Body of pancreas (tissue), 4 donors: ENCODE measurements at regions not wholly inside any gene's neighbourhood (a gene's known extent, or its start where the extent isn't known, plus 50 kb on each side); places are given as distances from the start of the nearest gene placed in this dataset.

Experiments used
- ATAC-seq: fragments of 150-250 bp; one replicate; pipeline ENCODE4 v1.9.1; 2016
- DNase-seq, 4 donors: peaks; one replicate each; pipeline ENCODE4 v3.0.0-alpha.2; 2019
- H3K27ac ChIP-seq, 4 donors: fragments of 200-600 bp; sonication (generic); 1 replicate in 3 of 4; 2 replicates in 1 of 4; pipeline versions ENCODE4 v1.5.1 to v1.6.1; 2016 to 2019; ENCODE audit warnings: mild to moderate bottlenecking in 1 of 4, mixed read lengths in 1 of 4, moderate library complexity in 1 of 4
- H3K27me3 ChIP-seq, 2 donors: fragments of 200-600 bp; sonication (generic); one replicate each; pipeline ENCODE4 v1.6.0; 2016; ENCODE audit warnings: mild to moderate bottlenecking in 1 of 2
- H3K36me3 ChIP-seq, 2 donors: fragments of 200-600 bp; sonication (generic); replicated peaks in 1 of 2; 2 replicates each; pipeline ENCODE4 v1.5.1; 2016; ENCODE audit warnings: low read depth in 2 of 2; ENCODE audit not compliant: insufficient read depth in 1 of 2
- H3K4me1 ChIP-seq: fragments of 200-600 bp; sonication (generic); one replicate; pipeline ENCODE4 v1.6.0; 2016
- H3K4me3 ChIP-seq, 2 donors: fragments of 200-600 bp; sonication (generic); 1 replicate in 1 of 2; 2 replicates in 1 of 2; pipeline ENCODE4 v1.5.1; 2016 to 2019
- H3K9me3 ChIP-seq, 3 donors: fragments of 200-600 bp; sonication (generic); 1 replicate in 2 of 3; 2 replicates in 1 of 3; pipeline ENCODE4 v1.5.1; 2016
- POLR2A ChIP-seq, 3 donors: fragments of 450-650 bp; IDR thresholded peaks; one replicate each; pipeline ENCODE4 v1.6.1; 2016; ENCODE audit warnings: antibody characterized with exemption in 3 of 3, mild to moderate bottlenecking in 2 of 3
- WGBS, 2 donors: methylation state at CpG; one replicate each; pipeline ENCODE4 v1.1.5; 2017; 5-methylcytosine and 5-hydroxymethylcytosine counted together
- intact Hi-C: fragments of 100-400 bp; cut with DNase I; formaldehyde crosslinking; loops from one replicate; pipeline ENCODE4 v1.15.1; 2023
- TF ChIP-seq, protein P1 (sequence below), 7 experiments: fragments of 450-650 bp in 4 of 7; fragments of 200-600 bp in 3 of 7; sonication (generic) in 3 of 7; IDR thresholded peaks; one replicate each; pipeline ENCODE4 v1.5.1; 2016 to 2019; ENCODE audit warnings: antibody characterized with exemption in 7 of 7

- WGBS, 2 donors: 27 to 38% methylated on average over 9 of the region's 9 CpGs
- peaks cover 18% of the 10 kb centered on the region for H3K4me1 ChIP-seq
- TF ChIP-seq, protein P1, sequence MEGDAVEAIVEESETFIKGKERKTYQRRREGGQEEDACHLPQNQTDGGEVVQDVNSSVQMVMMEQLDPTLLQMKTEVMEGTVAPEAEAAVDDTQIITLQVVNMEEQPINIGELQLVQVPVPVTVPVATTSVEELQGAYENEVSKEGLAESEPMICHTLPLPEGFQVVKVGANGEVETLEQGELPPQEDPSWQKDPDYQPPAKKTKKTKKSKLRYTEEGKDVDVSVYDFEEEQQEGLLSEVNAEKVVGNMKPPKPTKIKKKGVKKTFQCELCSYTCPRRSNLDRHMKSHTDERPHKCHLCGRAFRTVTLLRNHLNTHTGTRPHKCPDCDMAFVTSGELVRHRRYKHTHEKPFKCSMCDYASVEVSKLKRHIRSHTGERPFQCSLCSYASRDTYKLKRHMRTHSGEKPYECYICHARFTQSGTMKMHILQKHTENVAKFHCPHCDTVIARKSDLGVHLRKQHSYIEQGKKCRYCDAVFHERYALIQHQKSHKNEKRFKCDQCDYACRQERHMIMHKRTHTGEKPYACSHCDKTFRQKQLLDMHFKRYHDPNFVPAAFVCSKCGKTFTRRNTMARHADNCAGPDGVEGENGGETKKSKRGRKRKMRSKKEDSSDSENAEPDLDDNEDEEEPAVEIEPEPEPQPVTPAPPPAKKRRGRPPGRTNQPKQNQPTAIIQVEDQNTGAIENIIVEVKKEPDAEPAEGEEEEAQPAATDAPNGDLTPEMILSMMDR (IDR thresholded peaks at IDR 0.05): no peak
- no peak for TF ChIP-seq POLR2A (IDR thresholded peaks at IDR 0.05)
- intact Hi-C loops: no loop called here
- peak overlapping the region in 3 of 4 donors; percentile 7 to 68 (median 63) for H3K27ac ChIP-seq
- H3K9me3 ChIP-seq: no peaks in the 10 kb centered on the region
- no peak overlapping the region for H3K4me3 ChIP-seq
- ATAC-seq (peak; percentile 33), DNase-seq (peak in 1 of 4 donors; percentile 3)
- H3K36me3 ChIP-seq: no peaks in the 10 kb centered on the region
- no peaks in the 10 kb centered on the region for H3K27me3 ChIP-seq
Observed at GRCh38 chr14:76575108-76575507, 186.2 kb upstream of the VASH1 start.

DNA sequence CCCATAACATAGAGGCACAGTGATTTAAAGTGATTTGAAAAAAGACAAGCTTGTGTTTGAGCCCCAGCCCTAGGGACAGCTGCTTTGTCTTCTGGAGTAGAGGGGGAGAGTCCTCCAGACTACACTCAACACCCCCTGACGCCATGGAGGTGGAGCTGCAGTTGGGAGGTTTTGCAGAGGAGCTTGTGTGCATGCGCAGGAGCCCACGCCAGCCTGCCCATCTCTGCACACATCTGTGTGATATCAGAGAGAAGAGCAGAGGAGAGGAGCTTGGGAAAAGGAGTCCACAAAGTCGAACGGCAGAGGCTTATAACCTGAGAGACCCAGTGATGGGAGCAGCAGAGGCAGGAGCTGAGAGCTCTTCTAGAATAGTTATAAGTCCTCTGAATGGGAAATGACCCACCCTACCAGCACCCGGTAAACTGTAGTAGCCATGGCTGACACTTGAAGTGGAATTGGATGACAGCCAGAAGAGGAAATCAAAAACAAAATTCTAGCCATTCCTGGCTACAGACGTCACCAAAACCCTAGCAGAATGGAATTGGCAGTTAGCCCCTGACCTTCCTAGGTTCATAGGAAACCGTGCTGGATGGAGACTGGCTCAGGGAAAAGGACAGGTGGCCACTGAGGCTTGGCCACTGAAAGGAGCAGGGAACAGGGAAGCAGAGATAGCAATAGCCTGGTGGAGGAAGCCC lies 185.1 kb upstream of the VASH1 start:
- 47% methylated on average over 8 of the region's 8 CpGs for WGBS, 2 donors
- TF ChIP-seq, protein P1 (IDR thresholded peaks at IDR 0.05): no peak
- no peak for TF ChIP-seq POLR2A (IDR thresholded peaks at IDR 0.05)
- peak; percentile 82 for ATAC-seq

DNA sequence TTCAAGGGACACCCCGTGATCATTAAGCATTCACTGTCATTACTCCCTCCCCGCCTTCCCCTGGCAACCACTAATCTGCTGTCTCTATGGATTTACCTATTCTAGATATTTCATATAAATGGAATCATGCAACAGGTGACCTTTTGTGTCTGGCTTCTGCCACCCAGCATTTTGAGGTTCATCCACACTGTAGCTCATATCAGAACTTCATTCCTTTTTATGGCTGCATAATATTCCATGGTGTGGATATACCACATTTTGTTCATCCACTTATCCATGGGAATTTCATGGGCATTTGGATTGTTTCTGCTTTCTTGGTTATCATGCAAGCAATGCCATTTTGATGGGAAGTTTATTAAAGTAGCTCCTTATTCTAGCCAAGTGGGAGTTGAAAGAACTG lies 184.2 kb upstream of the VASH1 start:
- 82 to 87% methylated on average over 2 of the region's 2 CpGs for WGBS, 2 donors

More for the DNA sequence above, 185.1 kb upstream of the VASH1 start:
- Histone ChIP-seq H3K4me3 (no peak overlapping the region), H3K36me3 (no peaks in the 10 kb centered on the region), H3K9me3 (no peaks in the 10 kb centered on the region), H3K27me3 (no peaks in the 10 kb centered on the region), H3K4me1 (peaks cover 18% of the 10 kb centered on the region), H3K27ac (peak overlapping the region in 3 of 4 donors; percentile 51 to 68 (median 63))
- DNase-seq: peak; percentile 27 to 54 (median 38)
- intact Hi-C loops: no loop called here

DNA sequence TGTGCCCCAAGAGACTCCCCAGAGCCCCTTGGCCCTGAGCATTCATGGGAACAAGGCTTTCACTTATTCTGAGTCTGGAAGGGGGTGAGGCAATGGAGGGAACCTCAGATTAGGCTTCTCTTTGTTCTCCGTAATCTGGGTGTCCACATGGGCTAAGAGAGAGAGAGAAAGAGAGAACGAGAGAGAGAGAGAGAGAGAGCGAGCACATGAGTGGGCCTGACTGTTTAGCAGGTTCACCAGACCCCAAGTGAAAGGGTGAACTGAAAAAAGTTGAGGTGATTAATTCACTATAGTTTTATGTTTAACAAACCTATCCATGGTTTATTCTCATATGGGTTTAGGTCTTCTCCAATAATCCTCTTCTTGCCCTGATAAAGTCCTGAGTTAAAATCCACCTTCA lies 183.4 kb upstream of the VASH1 start:
- 81 to 89% methylated on average over 3 of the region's 3 CpGs for WGBS, 2 donors
- Histone ChIP-seq H3K9me3 (no peaks in the 10 kb centered on the region), H3K27ac (no peak overlapping the region)

More for the DNA sequence above, 184.2 kb upstream of the VASH1 start:
- no peaks in the 10 kb centered on the region for H3K36me3 ChIP-seq
- TF ChIP-seq, protein P1 (IDR thresholded peaks at IDR 0.05): no peak
- no peak for TF ChIP-seq POLR2A (IDR thresholded peaks at IDR 0.05)
- H3K4me3 ChIP-seq: no peak overlapping the region
- no peaks in the 10 kb centered on the region for H3K9me3 ChIP-seq
- H3K4me1 ChIP-seq: peaks cover 18% of the 10 kb centered on the region
- no peaks in the 10 kb centered on the region for H3K27me3 ChIP-seq
- no peak for ATAC-seq
- peak overlapping the region in 2 of 4 donors; percentile 63 to 68 for H3K27ac ChIP-seq
- intact Hi-C loops: no loop called here
- no peak for DNase-seq

More for the DNA sequence above, 183.4 kb upstream of the VASH1 start:
- Histone ChIP-seq H3K36me3 (no peaks in the 10 kb centered on the region), H3K4me1 (peaks cover 18% of the 10 kb centered on the region), H3K4me3 (no peak overlapping the region), H3K27me3 (no peaks in the 10 kb centered on the region)
- DNase-seq (no peak), ATAC-seq (no peak)
- intact Hi-C loops: no loop called here
- TF ChIP-seq, protein P1 (IDR thresholded peaks at IDR 0.05): no peak
- TF ChIP-seq POLR2A (IDR thresholded peaks at IDR 0.05): no peak
